HL-60 (cell line): ENCODE measurements at regions not wholly inside any gene's neighbourhood (a gene's known extent, or its start where the extent isn't known, plus 50 kb on each side); places are given as distances from the start of the nearest gene placed in this dataset.

ENCODE experiments used
- DNase-seq, 2 experiments: peaks; one replicate each; pipeline ENCODE4 v3.0.0-alpha.2; 2010 to 2020; ENCODE audit warnings: low read depth in 1 of 2, low spot score in 1 of 2
- H3K27ac ChIP-seq: fragments of 250-450 bp; sonication (Bioruptor Pico); replicated peaks from 2 replicates; pipeline ENCODE4 v1.5.1; 2020; ENCODE audit warnings: mild to moderate bottlenecking, moderate library complexity
- H3K27me3 ChIP-seq: fragments of 250-450 bp; sonication (Bioruptor Pico); 2 replicates; pipeline ENCODE4 v1.5.1; 2021; ENCODE audit warnings: mild to moderate bottlenecking, moderate library complexity; ENCODE audit not compliant: insufficient read depth, poor library complexity, severe bottlenecking
- H3K4me3 ChIP-seq: replicated peaks from 2 replicates; pipeline ENCODE4 v1.5.1; 2011; ENCODE audit warnings: mild to moderate bottlenecking, control low read depth, low read length; ENCODE audit not compliant: insufficient read depth
- CTCF ChIP-seq: IDR thresholded peaks from one replicate; pipeline ENCODE4 v1.5.1; 2011; ENCODE audit warnings: low read length, control low read depth, inconsistent platforms; ENCODE audit not compliant: insufficient read depth
- GABPA ChIP-seq: IDR thresholded peaks from 2 replicates; pipeline ENCODE4 v1.6.1; 2012; ENCODE audit warnings: low read depth
- POLR2AphosphoS5 ChIP-seq: IDR thresholded peaks from 2 replicates; pipeline ENCODE4 v1.6.1; 2012; ENCODE audit warnings: low read depth
- REST ChIP-seq: IDR thresholded peaks from 2 replicates; pipeline ENCODE4 v1.6.1; 2012; ENCODE audit warnings: low read depth; ENCODE audit not compliant: insufficient replicate concordance
- SPI1 ChIP-seq: IDR thresholded peaks from 2 replicates; pipeline ENCODE4 v1.6.1; 2012; ENCODE audit warnings: low read depth, mild to moderate bottlenecking, borderline replicate concordance

GRCh38 chr3:181464033-181464694 is 247.6 kb upstream of the SOX2 start:
- DNase-seq = no peak
- H3K27ac ChIP-seq = no peak overlapping the region
- TF ChIP-seq REST = no peak
- TF ChIP-seq SPI1 = no peak
- no peak for TF ChIP-seq CTCF
- no peak for TF ChIP-seq POLR2AphosphoS5
- no peak for TF ChIP-seq GABPA
- H3K27me3 ChIP-seq = peaks cover 3% of the 10 kb centered on the region
- H3K4me3 ChIP-seq = no peak overlapping the region

- DNase-seq = no peak
- Histone ChIP-seq H3K27ac (no peak overlapping the region), H3K27me3 (peaks cover 3% of the 10 kb centered on the region), H3K4me3 (no peak overlapping the region)
- no peak for TF ChIP-seq REST
- TF ChIP-seq SPI1 = no peak
- no peak for TF ChIP-seq CTCF
- no peak for TF ChIP-seq POLR2AphosphoS5
- TF ChIP-seq GABPA = no peak
Observed at GRCh38 chr3:181461381-181461780, 250.3 kb upstream of the SOX2 start.

GRCh38 chr3:181459516-181459915 is 252.2 kb upstream of the SOX2 start:
- DNase-seq = no peak
- TF ChIP-seq SPI1 (no peak), CTCF (no peak), POLR2AphosphoS5 (no peak)
- Histone ChIP-seq H3K27ac (no peak overlapping the region), H3K27me3 (peaks cover 3% of the 10 kb centered on the region), H3K4me3 (no peak overlapping the region)

GRCh38 chr3:181458857-181459256 is 252.9 kb upstream of the SOX2 start:
- Histone ChIP-seq H3K4me3 (no peak overlapping the region), H3K27me3 (peaks cover 3% of the 10 kb centered on the region), H3K27ac (no peak overlapping the region)
- TF ChIP-seq CTCF (no peak), REST (no peak), GABPA (no peak), POLR2AphosphoS5 (no peak), SPI1 (no peak)
- DNase-seq = no peak
